Epithelial cell of esophagus (primary cell): ENCODE measurements at regions not wholly inside any gene's neighbourhood (a gene's known extent, or its start where the extent isn't known, plus 50 kb on each side); places are given as distances from the start of the nearest gene placed in this dataset.

Source experiments
- DNase-seq: peaks from one replicate; pipeline ENCODE4 v3.0.0; 2010; ENCODE audit warnings: low read depth
- H3K4me3 ChIP-seq: 2 replicates; pipeline ENCODE4 v1.5.1; 2011; ENCODE audit warnings: mild to moderate bottlenecking, low read length, control low read depth
- CTCF ChIP-seq: IDR thresholded peaks from 2 replicates; pipeline ENCODE4 v1.5.1; 2011; ENCODE audit warnings: low read depth, mild to moderate bottlenecking, low read length, control low read depth, inconsistent platforms; ENCODE audit not compliant: insufficient read depth; ENCODE audit errors: missing control alignments

GRCh38 chr4:111754003-111754402, 391.3 kb upstream of the FAM241A start:
- H3K4me3 ChIP-seq, result no peak overlapping the region
- no peak for TF ChIP-seq CTCF
- DNase-seq, result no peak

- H3K4me3 ChIP-seq, result no peak overlapping the region
- no peak for DNase-seq
- no peak for TF ChIP-seq CTCF
These were observed 389.7 kb upstream of the FAM241A start for GRCh38 chr4:111755571-111755970.

- H3K4me3 ChIP-seq, result no peak overlapping the region
- no peak for DNase-seq
- no peak for TF ChIP-seq CTCF
These were observed 383.7 kb upstream of the FAM241A start for GRCh38 chr4:111761531-111761930.

GRCh38 chr4:111770514-111770913, 374.7 kb upstream of the FAM241A start:
- no peak overlapping the region for H3K4me3 ChIP-seq
- TF ChIP-seq CTCF, result no peak
- DNase-seq, result no peak

- no peak for TF ChIP-seq CTCF
- peak; percentile 85 for DNase-seq
- H3K4me3 ChIP-seq, result no peak overlapping the region
These were observed 371.4 kb upstream of the FAM241A start for GRCh38 chr4:111773858-111774257.

- peak; percentile 7 for DNase-seq
- TF ChIP-seq CTCF, result no peak
- H3K4me3 ChIP-seq, result no peak overlapping the region
These were observed 369.5 kb upstream of the FAM241A start for GRCh38 chr4:111775556-111776297.

GRCh38 chr4:111776561-111776960, 368.7 kb upstream of the FAM241A start:
- DNase-seq, result no peak
- TF ChIP-seq CTCF, result no peak
- H3K4me3 ChIP-seq, result no peak overlapping the region
